ENCODE measurements at regions not wholly inside any gene's neighbourhood (a gene's known extent, or its start where the extent isn't known, plus 50 kb on each side); places are given as distances from the start of the nearest gene placed in this dataset.

DNA sequence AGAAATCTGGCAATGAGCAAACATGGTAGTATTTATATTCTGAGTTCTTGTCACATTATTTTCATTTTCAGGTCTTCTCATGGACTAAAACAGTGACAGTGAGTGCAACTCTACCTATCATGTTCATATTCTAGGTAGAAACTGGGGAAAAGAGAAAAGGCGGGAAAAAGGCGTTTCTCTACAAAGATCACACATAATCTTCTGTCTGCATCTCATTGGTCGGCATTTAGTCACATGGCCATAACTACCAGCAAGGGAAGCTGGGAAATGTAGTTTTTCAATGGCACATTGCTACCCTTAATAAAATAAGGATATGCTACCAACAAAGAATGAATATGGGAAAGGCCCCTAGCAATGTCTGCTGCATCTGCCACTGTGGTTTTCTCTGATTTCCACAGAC is 57.6 kb upstream of the B3GAT1 start:
- ChIA-PET CTCF (no interaction called here), POLR2A (no interaction called here)
- H3K4me3 ChIP-seq (ENCODE audit: low read depth, low read length): no peak overlapping the region
- DNase-seq (ENCODE audit: low read depth, low spot score): no peak
- TF ChIP-seq CTCF (IDR thresholded peaks at IDR 0.05; ENCODE audit: insufficient read depth, low read length, missing control alignments): no peak

DNA sequence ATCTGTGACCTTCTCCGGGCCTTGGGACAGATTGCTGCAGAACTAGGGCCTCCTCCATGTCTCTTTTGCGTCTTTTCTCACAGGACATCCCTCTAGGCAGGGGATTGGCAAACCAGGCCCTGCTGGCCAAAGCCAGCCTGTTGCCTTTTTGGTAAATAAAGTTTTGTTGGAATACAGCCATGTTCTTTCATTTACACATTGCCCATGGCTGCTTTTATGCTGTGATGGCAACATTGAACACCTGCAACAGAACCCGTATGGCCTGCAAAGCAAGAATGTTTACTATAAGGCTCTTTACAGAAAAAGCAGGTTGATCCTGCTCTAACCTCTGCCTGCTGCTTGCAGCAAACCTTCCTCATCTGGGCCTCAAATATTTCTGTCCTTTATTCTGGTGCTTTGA is 56.8 kb upstream of the B3GAT1 start:
- POLR2A ChIA-PET: no interaction called here
- no peak for TF ChIP-seq CTCF (IDR thresholded peaks at IDR 0.05; ENCODE audit: insufficient read depth, low read length, missing control alignments)
- CTCF ChIA-PET: no interaction called here
- no peak for DNase-seq (ENCODE audit: low read depth, low spot score)
- no peak overlapping the region for H3K4me3 ChIP-seq (ENCODE audit: low read depth, low read length)

GRCh38 chr11:134468081-134468668 is 56.1 kb upstream of the B3GAT1 start:
- ChIA-PET CTCF (no interaction called here), POLR2A (no interaction called here)
- no peak for DNase-seq (ENCODE audit: low read depth, low spot score)
- H3K4me3 ChIP-seq (ENCODE audit: low read depth, low read length): no peak overlapping the region
- no peak for TF ChIP-seq CTCF (IDR thresholded peaks at IDR 0.05; ENCODE audit: insufficient read depth, low read length, missing control alignments)

DNA sequence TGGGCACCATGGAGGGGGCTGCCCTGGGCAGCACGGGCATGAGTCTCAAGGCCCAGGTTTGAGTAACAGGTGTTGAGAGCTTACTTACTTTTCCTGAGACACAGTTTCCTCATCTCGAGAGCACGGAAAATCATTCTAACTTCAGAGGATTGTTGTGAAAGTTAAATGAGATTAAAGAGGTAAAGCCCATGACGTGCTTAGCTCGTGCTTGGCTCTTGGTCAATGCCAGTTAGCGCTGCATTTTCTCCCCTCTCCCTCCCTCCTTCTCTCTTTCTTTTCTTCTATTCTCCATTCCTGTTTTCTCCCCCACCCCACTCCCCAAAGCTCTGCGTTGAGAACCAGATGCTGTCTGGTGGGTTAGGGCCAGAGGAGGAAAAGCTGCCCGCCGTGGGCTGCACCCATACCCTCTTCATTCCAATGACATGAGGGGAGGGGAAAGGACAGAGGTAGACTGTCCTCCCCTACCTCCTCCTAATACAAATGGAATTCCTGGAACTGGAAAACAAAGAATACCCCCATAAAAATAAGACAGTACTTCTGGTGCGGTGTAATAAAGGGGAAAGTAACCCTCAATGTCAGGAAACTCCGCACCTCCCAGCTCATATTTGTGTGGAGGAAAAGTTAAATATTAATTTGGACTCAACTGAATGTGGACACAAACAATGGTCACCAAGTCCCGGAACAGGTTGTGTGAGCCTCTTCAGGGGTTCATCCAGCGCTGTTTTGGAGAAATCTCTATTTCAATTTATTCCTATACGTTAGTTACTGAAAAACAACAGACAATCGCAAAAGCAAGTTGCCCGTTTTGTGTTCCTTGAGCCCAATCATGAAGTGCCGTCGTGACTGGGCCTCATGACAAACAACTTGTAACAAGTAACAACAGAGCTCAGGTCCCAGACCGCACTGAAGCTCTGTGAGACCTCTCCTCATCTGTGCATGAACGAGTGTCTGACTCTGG is 54.8 kb upstream of the B3GAT1 start:
- ChIA-PET CTCF (no interaction called here), POLR2A (no interaction called here)
- no peak for DNase-seq (ENCODE audit: low read depth, low spot score)
- no peak overlapping the region for H3K4me3 ChIP-seq (ENCODE audit: low read depth, low read length)
- TF ChIP-seq CTCF (IDR thresholded peaks at IDR 0.05; ENCODE audit: insufficient read depth, low read length, missing control alignments): no peak

DNA sequence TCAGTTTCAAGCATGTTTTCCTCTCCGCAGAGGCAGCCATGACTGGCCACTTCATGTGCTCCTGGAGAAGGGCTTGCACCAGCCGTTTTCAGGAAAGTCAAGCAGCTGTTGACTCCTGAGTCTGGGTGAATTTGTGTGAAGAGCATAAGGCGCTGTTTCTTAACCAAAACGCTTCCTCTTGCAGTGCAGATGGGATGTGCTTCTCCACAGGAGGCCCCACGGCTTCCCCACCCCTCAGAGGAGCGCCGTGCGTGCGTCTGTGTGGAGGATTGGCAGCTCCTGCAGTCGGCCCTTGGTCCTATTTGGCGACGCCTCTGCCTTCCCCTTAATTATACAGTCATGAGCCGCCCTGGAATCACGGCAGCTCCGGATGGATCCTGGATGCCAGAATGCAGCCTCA is 54.1 kb upstream of the B3GAT1 start:
- ChIA-PET CTCF (no interaction called here), POLR2A (no interaction called here)
- no peak for DNase-seq (ENCODE audit: low read depth, low spot score)
- H3K4me3 ChIP-seq (ENCODE audit: low read depth, low read length): no peak overlapping the region
- TF ChIP-seq CTCF (IDR thresholded peaks at IDR 0.05; ENCODE audit: insufficient read depth, low read length, missing control alignments): no peak

DNA sequence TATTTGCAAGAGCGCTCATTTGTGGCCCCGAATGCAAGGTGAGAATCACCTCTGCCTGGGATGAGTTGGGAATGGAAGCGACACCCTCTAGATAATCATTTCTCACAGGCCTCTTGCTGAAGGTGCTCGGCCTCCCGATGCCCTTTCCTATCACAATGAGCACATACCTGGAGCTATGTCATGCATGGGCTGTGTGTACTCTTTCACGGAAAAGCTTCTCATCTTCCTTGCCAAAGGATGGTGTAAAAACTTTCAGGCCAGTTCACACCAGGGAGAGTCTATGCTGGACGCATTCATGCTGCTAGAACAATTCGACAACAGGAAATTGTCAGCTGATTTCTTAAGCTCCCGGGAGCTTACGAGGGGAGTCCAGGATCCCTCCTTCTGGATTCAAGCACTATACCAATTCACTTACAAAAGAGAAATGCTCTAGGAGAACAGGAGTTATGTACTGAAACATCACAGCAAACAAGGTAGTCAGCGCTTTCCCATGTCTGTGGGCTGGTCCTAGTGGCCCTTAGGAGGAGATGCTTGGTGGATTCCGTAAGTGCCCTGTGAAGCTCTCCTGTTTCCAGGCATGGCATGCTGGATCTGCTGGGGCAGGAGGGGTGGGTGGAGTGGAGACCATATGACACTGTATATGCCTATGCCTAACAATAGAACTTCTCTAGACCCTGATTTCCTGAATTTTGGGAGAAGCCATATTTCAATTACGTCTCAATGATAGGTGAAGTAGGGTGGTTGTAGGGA is 53.1 kb upstream of the B3GAT1 start:
- POLR2A ChIA-PET: no interaction called here
- TF ChIP-seq CTCF (IDR thresholded peaks at IDR 0.05; ENCODE audit: insufficient read depth, low read length, missing control alignments): no peak
- CTCF ChIA-PET: no interaction called here
- no peak for DNase-seq (ENCODE audit: low read depth, low spot score)
- no peak overlapping the region for H3K4me3 ChIP-seq (ENCODE audit: low read depth, low read length)

Data from AG04449 (cell line).